ENCODE measurements at regions not wholly inside any gene's neighbourhood (a gene's known extent, or its start where the extent isn't known, plus 50 kb on each side); places are given as distances from the start of the nearest gene placed in this dataset.
"Not testable (repeated sequence)": the region's sequence is repeated elsewhere in the genome, so short reads cannot be mapped to it uniquely, and the experiment has no call there.

- DNase-seq (ENCODE audit: low read depth in 3 of 3), result no peak
These were observed 709.2 kb downstream of the TMEM121 start for GRCh38 chr14:106235356-106236159.

- no peak for DNase-seq (ENCODE audit: low read depth in 3 of 3)
These were observed 722.2 kb downstream of the TMEM121 start for GRCh38 chr14:106248321-106249192.

GRCh38 chr14:106253995-106254394, 727.6 kb downstream of the TMEM121 start:
- not testable (repeated sequence) for DNase-seq (ENCODE audit: low read depth in 3 of 3)

- peak; percentile 56 to 79 (median 61) for DNase-seq (ENCODE audit: low read depth in 3 of 3)
These were observed 731.2 kb downstream of the TMEM121 start for GRCh38 chr14:106257569-106257994.

GRCh38 chr14:106268013-106268727, 741.8 kb downstream of the TMEM121 start:
- peak; percentile 36 to 90 (median 79) for DNase-seq (ENCODE audit: low read depth in 3 of 3)

- no peak for DNase-seq (ENCODE audit: low read depth in 3 of 3)
These were observed 742.6 kb downstream of the TMEM121 start for GRCh38 chr14:106269029-106269428.

GRCh38 chr14:106269451-106270204, 743.2 kb downstream of the TMEM121 start:
- no peak for DNase-seq (ENCODE audit: low read depth in 3 of 3)

- DNase-seq (ENCODE audit: low read depth in 3 of 3), result not testable (repeated sequence)
These were observed 744.2 kb downstream of the TMEM121 start for GRCh38 chr14:106270476-106271121.

GRCh38 chr14:106276326-106277267, 750.2 kb downstream of the TMEM121 start:
- no peak for DNase-seq (ENCODE audit: low read depth in 3 of 3)

- peak in 1 of 3 experiments; percentile 26 for DNase-seq (ENCODE audit: low read depth in 3 of 3)
These were observed 751.1 kb downstream of the TMEM121 start for GRCh38 chr14:106277503-106277902.

- no peak for DNase-seq (ENCODE audit: low read depth in 3 of 3)
These were observed 754.5 kb downstream of the TMEM121 start for GRCh38 chr14:106280876-106281275.

GRCh38 chr14:106286697-106287290, 760.4 kb downstream of the TMEM121 start:
- DNase-seq (ENCODE audit: low read depth in 3 of 3), result peak in 1 of 3 experiments; percentile 11

GRCh38 chr14:106287506-106287905, 761.1 kb downstream of the TMEM121 start:
- no peak for DNase-seq (ENCODE audit: low read depth in 3 of 3)

GRCh38 chr14:106291626-106292025, 765.2 kb downstream of the TMEM121 start:
- no peak for DNase-seq (ENCODE audit: low read depth in 3 of 3)

GRCh38 chr14:106294324-106294723, 767.9 kb downstream of the TMEM121 start:
- DNase-seq (ENCODE audit: low read depth in 3 of 3), result no peak

- DNase-seq (ENCODE audit: low read depth in 3 of 3), result not testable (repeated sequence)
These were observed 774.6 kb downstream of the TMEM121 start for GRCh38 chr14:106300951-106301510.

- not testable (repeated sequence) for DNase-seq (ENCODE audit: low read depth in 3 of 3)
These were observed 775.2 kb downstream of the TMEM121 start for GRCh38 chr14:106301609-106302008.

- no peak for DNase-seq (ENCODE audit: low read depth in 3 of 3)
These were observed 776.3 kb downstream of the TMEM121 start for GRCh38 chr14:106302661-106303060.

- no peak for DNase-seq (ENCODE audit: low read depth in 3 of 3)
These were observed 777.9 kb downstream of the TMEM121 start for GRCh38 chr14:106304271-106304670.
